AG09309 (cell line): ENCODE measurements at regions not wholly inside any gene's neighbourhood (a gene's known extent, or its start where the extent isn't known, plus 50 kb on each side); places are given as distances from the start of the nearest gene placed in this dataset.

Source experiments
- DNase-seq: peaks from one replicate; pipeline ENCODE4 v3.0.0-alpha.2; 2010; ENCODE audit warnings: low read depth
- H3K4me3 ChIP-seq: 2 replicates; pipeline ENCODE4 v1.5.1; 2011; ENCODE audit warnings: mild to moderate bottlenecking, low read depth, low read length, moderate library complexity; ENCODE audit not compliant: control insufficient read depth
- CTCF ChIP-seq: IDR thresholded peaks from 2 replicates; pipeline ENCODE4 v1.5.1; 2011; ENCODE audit warnings: mild to moderate bottlenecking, low read depth, low read length, inconsistent platforms; ENCODE audit not compliant: insufficient read depth, control insufficient read depth; ENCODE audit errors: missing control alignments

- no peak for DNase-seq
- no peak overlapping the region for H3K4me3 ChIP-seq
- TF ChIP-seq CTCF = no peak
These were observed 97.6 kb upstream of the SERP2 start for GRCh38 chr13:44276061-44276460.

- no peak for TF ChIP-seq CTCF
- H3K4me3 ChIP-seq = no peak overlapping the region
- no peak for DNase-seq
These were observed 96.2 kb upstream of the SERP2 start for GRCh38 chr13:44277459-44277858.

- no peak for DNase-seq
- H3K4me3 ChIP-seq = no peak overlapping the region
- no peak for TF ChIP-seq CTCF
These were observed 95.5 kb upstream of the SERP2 start for GRCh38 chr13:44278166-44278565.

GRCh38 chr13:44280456-44280855, 93.2 kb upstream of the SERP2 start:
- no peak overlapping the region for H3K4me3 ChIP-seq
- no peak for TF ChIP-seq CTCF
- no peak for DNase-seq

- no peak for TF ChIP-seq CTCF
- no peak overlapping the region for H3K4me3 ChIP-seq
- no peak for DNase-seq
These were observed 92.2 kb upstream of the SERP2 start for GRCh38 chr13:44281252-44282000.

- no peak for DNase-seq
- no peak overlapping the region for H3K4me3 ChIP-seq
- TF ChIP-seq CTCF = no peak
These were observed 90.0 kb upstream of the SERP2 start for GRCh38 chr13:44283600-44283999.
